HG02870 (cell line): ENCODE measurements at regions not wholly inside any gene's neighbourhood (a gene's known extent, or its start where the extent isn't known, plus 50 kb on each side); places are given as distances from the start of the nearest gene placed in this dataset.
"Not testable (repeated sequence)": the region's sequence is repeated elsewhere in the genome, so short reads cannot be mapped to it uniquely, and the experiment has no call there.

ENCODE experiments used
- ATAC-seq: cut with Tn5 transposase; IDR thresholded peaks from one replicate; pipeline ENCODE4 v1.9.1; 2021; ENCODE audit warnings: mild to moderate bottlenecking, moderate library complexity; ENCODE audit not compliant: unreplicated experiment

GRCh38 chrX:150205011-150205410 lies 158.1 kb upstream of the MAMLD1 start:
- no peak for ATAC-seq

- ATAC-seq: no peak
These were observed 155.4 kb upstream of the MAMLD1 start for GRCh38 chrX:150207733-150208132.

DNA sequence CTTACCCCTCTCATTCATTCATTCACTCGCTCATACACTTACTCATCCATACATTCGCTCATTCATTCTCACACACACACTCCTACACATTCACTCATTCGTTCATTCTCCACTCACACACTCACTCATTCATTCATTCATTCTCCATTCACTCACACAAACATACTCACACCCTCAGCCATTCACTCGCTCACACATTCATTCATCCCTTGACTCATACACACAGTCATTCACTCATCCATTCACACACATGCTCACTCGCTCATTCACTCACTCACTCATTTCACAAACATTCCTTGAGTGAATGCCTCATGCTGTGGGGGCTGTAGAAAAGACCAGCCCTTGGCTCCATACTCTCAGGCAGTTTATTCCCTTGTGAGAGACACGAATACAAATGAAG lies 151.1 kb upstream of the MAMLD1 start:
- ATAC-seq: no peak

DNA sequence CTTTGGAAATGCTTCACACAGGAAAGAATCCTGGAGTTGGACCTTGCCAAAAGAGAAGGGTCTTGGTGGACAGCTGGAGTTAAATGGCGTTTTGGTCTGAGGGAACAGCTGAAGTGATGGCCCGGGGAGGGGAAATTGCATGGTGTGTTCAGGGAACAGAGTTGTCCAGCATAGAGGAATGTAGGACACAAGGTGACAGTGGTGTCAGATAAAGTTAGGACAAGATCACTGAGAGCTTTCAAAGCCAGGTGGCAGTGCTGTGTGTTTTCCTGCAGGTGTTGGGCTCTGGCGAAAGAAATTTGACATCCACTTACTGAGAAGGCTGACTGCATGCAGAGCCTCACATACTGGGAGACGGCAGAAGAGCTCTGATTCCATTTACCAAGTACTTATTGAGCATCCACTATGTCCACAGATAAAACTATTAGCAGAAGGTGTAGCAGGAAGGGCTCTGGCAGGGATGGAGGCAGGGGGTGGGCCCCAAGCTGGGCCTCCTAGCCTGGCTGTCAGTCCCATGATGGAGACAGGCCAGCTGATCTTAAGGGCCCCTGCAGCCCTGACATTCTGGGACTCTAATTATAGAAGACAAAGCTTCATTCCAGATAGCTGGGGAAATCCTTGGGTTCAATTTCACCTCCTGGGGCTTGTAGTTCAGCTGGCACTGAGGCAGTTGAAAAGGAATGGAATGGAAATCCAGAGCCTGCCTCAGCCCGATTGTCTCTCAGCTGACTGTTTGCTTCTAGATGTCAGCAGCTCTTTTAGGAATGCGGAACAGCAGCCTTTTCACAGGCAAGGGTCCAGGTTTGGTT lies 150.2 kb upstream of the MAMLD1 start:
- no peak for ATAC-seq

DNA sequence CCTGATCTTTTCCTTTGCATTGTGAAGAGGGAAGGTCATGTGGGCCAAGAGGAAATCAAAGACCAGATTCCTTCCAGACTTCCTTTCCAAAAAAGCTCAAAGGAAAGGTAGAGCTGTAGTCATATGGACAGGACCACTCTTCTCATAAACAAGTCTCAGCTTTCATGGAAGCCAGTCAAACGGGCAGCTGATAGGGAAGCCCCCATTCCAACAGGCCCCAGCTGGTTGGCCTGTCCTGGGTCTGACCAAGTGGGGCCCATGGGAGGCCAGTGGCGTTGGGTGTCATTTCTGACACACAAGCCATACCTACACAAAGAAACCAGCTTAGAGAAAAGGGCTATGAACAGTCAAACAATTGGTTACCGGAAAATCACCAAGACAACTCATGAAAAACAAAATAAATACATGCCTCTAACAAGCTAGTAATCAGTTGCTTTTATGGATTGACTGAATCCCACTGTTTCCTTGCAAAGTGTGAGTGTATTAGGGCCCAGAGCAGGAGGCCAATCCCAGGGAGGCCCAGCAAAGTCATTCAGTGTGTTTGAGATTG lies 149.6 kb upstream of the MAMLD1 start:
- no peak for ATAC-seq

DNA sequence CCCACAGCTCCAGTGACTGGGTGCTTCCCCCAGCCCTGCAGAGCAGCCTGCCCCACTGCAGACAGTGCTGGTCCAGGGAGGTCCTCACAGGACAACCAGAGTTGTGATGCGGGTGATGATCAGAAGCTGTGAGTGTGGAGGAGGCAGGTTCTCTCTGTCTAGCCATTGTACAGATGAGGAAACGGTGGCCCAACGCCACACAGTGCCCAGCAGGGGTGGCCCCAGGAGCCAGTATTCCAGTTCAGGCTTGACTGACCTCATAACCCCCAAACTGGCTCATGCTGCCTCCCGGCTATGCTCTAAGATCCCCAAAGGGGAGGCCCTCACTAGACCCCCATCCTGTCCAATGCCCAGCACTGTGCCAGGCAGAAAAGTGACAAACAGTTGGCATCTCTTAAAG lies 147.1 kb upstream of the MAMLD1 start:
- ATAC-seq: not testable (repeated sequence)

DNA sequence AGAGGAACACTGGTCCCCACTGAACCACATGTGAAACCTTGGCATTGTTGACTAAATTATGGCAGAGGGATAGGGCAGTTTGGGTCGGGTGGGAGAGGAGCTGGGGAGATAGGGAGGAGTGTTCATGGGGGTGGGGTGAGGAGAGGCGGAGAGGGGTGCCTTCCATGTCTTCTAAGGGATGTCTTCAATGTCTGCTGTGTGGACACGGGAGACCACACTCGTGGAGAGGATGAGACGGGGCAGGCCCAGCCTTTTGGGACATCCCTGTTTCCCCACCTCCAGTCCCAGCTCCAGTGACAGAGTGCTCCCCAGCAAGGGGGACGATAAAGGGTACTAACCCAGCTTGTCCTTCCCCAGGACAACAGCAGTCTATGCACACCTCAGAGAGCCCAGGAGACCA lies 146.4 kb upstream of the MAMLD1 start:
- ATAC-seq: no peak

GRCh38 chrX:150217609-150218008 lies 145.5 kb upstream of the MAMLD1 start:
- ATAC-seq: no peak

- ATAC-seq: no peak
These were observed 143.5 kb upstream of the MAMLD1 start for GRCh38 chrX:150219374-150220185.

- ATAC-seq: no peak
These were observed 139.7 kb upstream of the MAMLD1 start for GRCh38 chrX:150223176-150224015.

- no peak for ATAC-seq
These were observed 138.4 kb upstream of the MAMLD1 start for GRCh38 chrX:150224676-150225075.

- ATAC-seq: no peak
These were observed 137.9 kb upstream of the MAMLD1 start for GRCh38 chrX:150225266-150225665.

GRCh38 chrX:150225756-150226155 lies 137.4 kb upstream of the MAMLD1 start:
- ATAC-seq: no peak

GRCh38 chrX:150226223-150226965 lies 136.7 kb upstream of the MAMLD1 start:
- no peak for ATAC-seq

DNA sequence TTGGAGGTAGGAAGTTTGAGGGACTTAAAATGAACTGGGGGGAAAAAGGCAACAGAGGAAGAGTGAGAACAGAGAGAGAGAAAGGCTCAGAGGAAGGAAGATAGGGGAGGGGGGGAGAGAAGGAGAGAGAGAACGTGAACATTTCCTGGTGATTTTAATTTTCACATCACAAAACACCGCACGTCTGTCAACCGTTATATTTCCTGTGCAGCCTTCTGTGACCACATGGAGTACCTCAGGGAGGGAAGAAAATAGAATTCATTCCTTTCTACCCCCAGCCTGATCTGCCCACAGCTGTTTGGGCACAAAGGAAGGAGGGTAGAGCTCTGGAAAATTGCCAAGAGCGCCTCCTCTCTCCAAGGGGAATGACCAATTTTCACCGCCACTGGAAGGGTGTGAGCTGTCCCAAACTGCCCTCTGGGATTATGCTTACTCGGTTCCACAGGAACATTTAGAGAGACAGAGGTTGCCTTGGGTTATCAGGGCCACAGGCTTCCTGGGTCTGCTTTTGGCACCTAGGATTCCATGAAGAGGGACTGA lies 135.7 kb upstream of the MAMLD1 start:
- no peak for ATAC-seq

GRCh38 chrX:150227873-150228410 lies 135.2 kb upstream of the MAMLD1 start:
- ATAC-seq: no peak

GRCh38 chrX:150228431-150228830 lies 134.7 kb upstream of the MAMLD1 start:
- no peak for ATAC-seq

DNA sequence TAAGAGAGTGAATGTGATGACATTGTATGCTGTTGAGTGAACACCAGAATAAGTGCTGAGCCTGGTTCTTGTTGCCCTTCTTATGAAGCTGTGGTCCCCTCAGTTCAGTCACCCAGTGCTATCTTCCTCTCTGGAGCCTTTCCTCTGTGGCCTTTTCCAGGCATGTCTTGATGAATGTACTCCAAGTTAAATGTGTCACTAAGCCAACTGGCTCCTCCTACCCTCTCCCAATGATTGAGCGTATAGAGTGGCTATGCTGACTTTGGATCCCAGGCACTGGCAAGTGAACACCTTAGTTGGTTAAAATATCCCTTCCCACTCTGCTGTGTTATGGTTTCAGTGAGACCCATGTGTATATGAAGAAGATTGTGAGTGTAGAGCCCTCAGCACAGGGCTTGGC lies 134.1 kb upstream of the MAMLD1 start:
- ATAC-seq: no peak

DNA sequence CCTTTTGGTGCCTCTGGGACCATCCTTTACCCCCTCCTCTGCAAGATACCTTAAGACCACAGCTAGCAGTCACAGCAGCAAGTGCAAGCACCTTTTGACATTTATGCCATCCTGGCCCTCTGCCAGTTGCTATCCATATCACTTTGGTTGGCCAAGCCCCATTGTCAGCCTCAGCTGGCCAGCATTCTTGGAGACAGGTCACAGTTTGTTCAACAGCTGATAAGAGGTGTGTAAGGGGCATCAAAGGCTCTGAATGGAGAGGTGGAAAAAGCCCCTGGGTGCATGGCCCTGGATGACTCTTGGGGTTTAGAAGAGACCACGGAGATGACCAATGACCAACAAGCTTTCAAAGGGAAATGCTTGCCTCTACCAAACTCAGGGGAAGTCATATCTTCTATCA lies 133.6 kb upstream of the MAMLD1 start:
- no peak for ATAC-seq

GRCh38 chrX:150230952-150231351 lies 132.2 kb upstream of the MAMLD1 start:
- not testable (repeated sequence) for ATAC-seq
